Neural cell (in vitro differentiated cells): ENCODE measurements at regions not wholly inside any gene's neighbourhood (a gene's known extent, or its start where the extent isn't known, plus 50 kb on each side); places are given as distances from the start of the nearest gene placed in this dataset.

ENCODE experiments used
- H2AFZ ChIP-seq: fragments of 200-600, 300-800 bp; sonication (generic), shearing (Covaris generic); 2 replicates; pipeline ENCODE4 v1.6.0; 2014; ENCODE audit warnings: low read depth, mild to moderate bottlenecking, antibody characterized with exemption, low read length, moderate library complexity
- H3F3A ChIP-seq: fragments of 200-600 bp; shearing (Covaris generic); 2 replicates; pipeline ENCODE4 v1.6.1; 2016; ENCODE audit warnings: mild to moderate bottlenecking, moderate library complexity, mixed read lengths, antibody characterized with exemption, low read length; ENCODE audit not compliant: insufficient read depth, poor library complexity, severe bottlenecking
- H3K27ac ChIP-seq: fragments of 200-600, 300-800 bp; sonication (generic), shearing (Covaris generic); 2 replicates; pipeline ENCODE4 v1.5.1; 2014; ENCODE audit warnings: mild to moderate bottlenecking, low read length, moderate library complexity
- H3K27me3 ChIP-seq: fragments of 300-800, 200-600 bp; sonication (generic), shearing (Covaris generic); 2 replicates; pipeline ENCODE4 v1.6.0; 2014; ENCODE audit warnings: mild to moderate bottlenecking, low read depth, low read length, moderate library complexity; ENCODE audit not compliant: insufficient read depth
- H3K36me3 ChIP-seq: fragments of 300-800, 200-600 bp; sonication (generic), shearing (Covaris generic); 2 replicates; pipeline ENCODE4 v1.5.1; 2014; ENCODE audit warnings: mild to moderate bottlenecking, antibody characterized with exemption, low read length, moderate library complexity; ENCODE audit not compliant: insufficient read depth
- H3K4me2 ChIP-seq: fragments of 300-800, 200-600 bp; sonication (generic), shearing (Covaris generic); 2 replicates; pipeline ENCODE4 v1.6.0; 2014; ENCODE audit warnings: mild to moderate bottlenecking, low read length
- H3K4me3 ChIP-seq: fragments of 300-800, 200-600 bp; sonication (generic), shearing (Covaris generic); 2 replicates; pipeline ENCODE4 v1.5.1; 2014; ENCODE audit warnings: mild to moderate bottlenecking, low read length, moderate library complexity
- H3K79me2 ChIP-seq: fragments of 200-600 bp; shearing (Covaris generic); replicated peaks from 2 replicates; pipeline ENCODE4 v1.6.0; 2014; ENCODE audit warnings: mild to moderate bottlenecking, low read length, moderate library complexity; ENCODE audit not compliant: insufficient read depth
- H3K9ac ChIP-seq: fragments of 300-800, 200-600 bp; sonication (generic), shearing (Covaris generic); 2 replicates; pipeline ENCODE4 v1.6.1; 2016; ENCODE audit warnings: mild to moderate bottlenecking, low read length, mixed read lengths
- H3K9me2 ChIP-seq: fragments of 200-600 bp; shearing (Covaris generic); 2 replicates; pipeline ENCODE4 v1.6.1; 2016; ENCODE audit warnings: mild to moderate bottlenecking, low read length, mixed read lengths; ENCODE audit not compliant: insufficient read depth
- H3K9me3 ChIP-seq: fragments of 200-600, 300-800 bp; sonication (generic), shearing (Covaris generic); 2 replicates; pipeline ENCODE4 v1.6.1; 2016; ENCODE audit warnings: mild to moderate bottlenecking, mixed run types, low read length, moderate library complexity, mixed read lengths
- H4K20me1 ChIP-seq: fragments of 200-600 bp; shearing (Covaris generic); 2 replicates; pipeline ENCODE4 v1.6.1; 2016; ENCODE audit warnings: mild to moderate bottlenecking, mixed run types; ENCODE audit not compliant: insufficient read depth
- EP300 ChIP-seq: fragments of 450-650 bp; conservative IDR thresholded peaks from 2 replicates; pipeline ENCODE4 v1.6.1; 2014; ENCODE audit warnings: antibody characterized with exemption, mild to moderate bottlenecking, moderate library complexity; ENCODE audit not compliant: poor library complexity, severe bottlenecking
- EZH2 ChIP-seq: fragments of 200-600, 300-800 bp; shearing (Covaris generic), sonication (generic); IDR thresholded peaks from 2 replicates; pipeline ENCODE4 v1.6.1; 2014; ENCODE audit warnings: antibody characterized with exemption, low read length, borderline replicate concordance, mild to moderate bottlenecking; ENCODE audit not compliant: insufficient read depth, poor library complexity, severe bottlenecking
- MXI1 ChIP-seq: fragments of 450-650 bp; conservative IDR thresholded peaks from 2 replicates; pipeline ENCODE4 v1.6.1; 2014; ENCODE audit warnings: antibody characterized with exemption, mild to moderate bottlenecking; ENCODE audit not compliant: poor library complexity, severe bottlenecking
- POLR2AphosphoS5 ChIP-seq: IDR thresholded peaks from 2 replicates; pipeline ENCODE4 v1.6.1; 2012
- RAD21 ChIP-seq: fragments of 450-650 bp; conservative IDR thresholded peaks from 2 replicates; pipeline ENCODE4 v1.6.1; 2014; ENCODE audit warnings: antibody characterized with exemption, mild to moderate bottlenecking, moderate library complexity
- SMC3 ChIP-seq: fragments of 450-650 bp; conservative IDR thresholded peaks from 2 replicates; pipeline ENCODE4 v1.6.1; 2014; ENCODE audit warnings: antibody characterized with exemption, mild to moderate bottlenecking, moderate library complexity; ENCODE audit not compliant: poor library complexity
- TAF1 ChIP-seq: IDR thresholded peaks from 2 replicates; pipeline ENCODE4 v1.6.1; 2012; ENCODE audit warnings: low read depth
- TF ChIP-seq, protein P1 (sequence below): IDR thresholded peaks from 2 replicates; pipeline ENCODE4 v1.6.1; 2012; ENCODE audit warnings: borderline replicate concordance
- TF ChIP-seq, protein P2 (sequence below): fragments of 450-650 bp; IDR thresholded peaks from 2 replicates; pipeline ENCODE4 v1.5.1; 2014; ENCODE audit warnings: antibody characterized with exemption, mild to moderate bottlenecking, moderate library complexity; ENCODE audit not compliant: poor library complexity, severe bottlenecking

DNA sequence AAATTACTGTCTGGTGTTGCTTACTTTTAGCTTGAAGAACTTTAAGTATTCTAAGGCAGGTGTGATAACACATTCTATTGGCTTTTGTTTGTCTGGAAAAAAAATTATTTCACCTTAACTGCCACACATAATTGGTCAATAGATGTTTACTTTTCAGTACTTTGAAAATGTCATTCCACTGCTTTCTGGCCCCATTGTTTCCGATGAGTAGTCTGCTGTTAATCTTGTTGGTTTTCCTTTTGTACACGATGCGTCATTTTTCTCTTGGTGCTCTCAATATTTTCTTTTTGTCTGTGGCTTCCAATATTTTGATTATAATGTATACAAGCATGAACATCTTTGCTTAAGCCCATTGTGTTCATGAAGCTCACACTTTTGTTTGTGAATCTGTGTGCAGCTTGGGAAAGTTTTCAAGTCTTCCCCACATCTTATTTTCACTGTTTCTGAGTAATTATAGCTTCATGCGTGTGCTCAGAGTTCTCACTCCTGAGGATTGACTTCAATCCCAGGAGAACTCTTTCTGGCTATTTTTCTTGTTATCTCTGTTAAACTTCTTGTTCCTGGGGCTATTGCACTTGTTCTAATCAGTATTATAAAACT lies 664.7 kb downstream of the IGSF11 start:
- Histone ChIP-seq H3K36me3 (no peaks in the 10 kb centered on the region), H3K27me3 (no peaks in the 10 kb centered on the region), H2AFZ (no peak overlapping the region), H3F3A (no peaks in the 10 kb centered on the region), H3K9ac (no peak overlapping the region), H4K20me1 (no peaks in the 10 kb centered on the region), H3K79me2 (no peaks in the 10 kb centered on the region), H3K27ac (no peak overlapping the region), H3K9me2 (no peaks in the 10 kb centered on the region), H3K4me2 (no peak overlapping the region), H3K4me3 (no peak overlapping the region), H3K9me3 (no peaks in the 10 kb centered on the region)
- no peak for TF ChIP-seq EZH2
- TF ChIP-seq, protein P1, sequence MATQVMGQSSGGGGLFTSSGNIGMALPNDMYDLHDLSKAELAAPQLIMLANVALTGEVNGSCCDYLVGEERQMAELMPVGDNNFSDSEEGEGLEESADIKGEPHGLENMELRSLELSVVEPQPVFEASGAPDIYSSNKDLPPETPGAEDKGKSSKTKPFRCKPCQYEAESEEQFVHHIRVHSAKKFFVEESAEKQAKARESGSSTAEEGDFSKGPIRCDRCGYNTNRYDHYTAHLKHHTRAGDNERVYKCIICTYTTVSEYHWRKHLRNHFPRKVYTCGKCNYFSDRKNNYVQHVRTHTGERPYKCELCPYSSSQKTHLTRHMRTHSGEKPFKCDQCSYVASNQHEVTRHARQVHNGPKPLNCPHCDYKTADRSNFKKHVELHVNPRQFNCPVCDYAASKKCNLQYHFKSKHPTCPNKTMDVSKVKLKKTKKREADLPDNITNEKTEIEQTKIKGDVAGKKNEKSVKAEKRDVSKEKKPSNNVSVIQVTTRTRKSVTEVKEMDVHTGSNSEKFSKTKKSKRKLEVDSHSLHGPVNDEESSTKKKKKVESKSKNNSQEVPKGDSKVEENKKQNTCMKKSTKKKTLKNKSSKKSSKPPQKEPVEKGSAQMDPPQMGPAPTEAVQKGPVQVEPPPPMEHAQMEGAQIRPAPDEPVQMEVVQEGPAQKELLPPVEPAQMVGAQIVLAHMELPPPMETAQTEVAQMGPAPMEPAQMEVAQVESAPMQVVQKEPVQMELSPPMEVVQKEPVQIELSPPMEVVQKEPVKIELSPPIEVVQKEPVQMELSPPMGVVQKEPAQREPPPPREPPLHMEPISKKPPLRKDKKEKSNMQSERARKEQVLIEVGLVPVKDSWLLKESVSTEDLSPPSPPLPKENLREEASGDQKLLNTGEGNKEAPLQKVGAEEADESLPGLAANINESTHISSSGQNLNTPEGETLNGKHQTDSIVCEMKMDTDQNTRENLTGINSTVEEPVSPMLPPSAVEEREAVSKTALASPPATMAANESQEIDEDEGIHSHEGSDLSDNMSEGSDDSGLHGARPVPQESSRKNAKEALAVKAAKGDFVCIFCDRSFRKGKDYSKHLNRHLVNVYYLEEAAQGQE = no peak
- no peak for TF ChIP-seq RAD21
- TF ChIP-seq, protein P2, sequence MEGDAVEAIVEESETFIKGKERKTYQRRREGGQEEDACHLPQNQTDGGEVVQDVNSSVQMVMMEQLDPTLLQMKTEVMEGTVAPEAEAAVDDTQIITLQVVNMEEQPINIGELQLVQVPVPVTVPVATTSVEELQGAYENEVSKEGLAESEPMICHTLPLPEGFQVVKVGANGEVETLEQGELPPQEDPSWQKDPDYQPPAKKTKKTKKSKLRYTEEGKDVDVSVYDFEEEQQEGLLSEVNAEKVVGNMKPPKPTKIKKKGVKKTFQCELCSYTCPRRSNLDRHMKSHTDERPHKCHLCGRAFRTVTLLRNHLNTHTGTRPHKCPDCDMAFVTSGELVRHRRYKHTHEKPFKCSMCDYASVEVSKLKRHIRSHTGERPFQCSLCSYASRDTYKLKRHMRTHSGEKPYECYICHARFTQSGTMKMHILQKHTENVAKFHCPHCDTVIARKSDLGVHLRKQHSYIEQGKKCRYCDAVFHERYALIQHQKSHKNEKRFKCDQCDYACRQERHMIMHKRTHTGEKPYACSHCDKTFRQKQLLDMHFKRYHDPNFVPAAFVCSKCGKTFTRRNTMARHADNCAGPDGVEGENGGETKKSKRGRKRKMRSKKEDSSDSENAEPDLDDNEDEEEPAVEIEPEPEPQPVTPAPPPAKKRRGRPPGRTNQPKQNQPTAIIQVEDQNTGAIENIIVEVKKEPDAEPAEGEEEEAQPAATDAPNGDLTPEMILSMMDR = no peak
- TF ChIP-seq MXI1 = no peak
- TF ChIP-seq TAF1 = no peak
- no peak for TF ChIP-seq EP300
- TF ChIP-seq SMC3 = no peak
- no peak for TF ChIP-seq POLR2AphosphoS5

DNA sequence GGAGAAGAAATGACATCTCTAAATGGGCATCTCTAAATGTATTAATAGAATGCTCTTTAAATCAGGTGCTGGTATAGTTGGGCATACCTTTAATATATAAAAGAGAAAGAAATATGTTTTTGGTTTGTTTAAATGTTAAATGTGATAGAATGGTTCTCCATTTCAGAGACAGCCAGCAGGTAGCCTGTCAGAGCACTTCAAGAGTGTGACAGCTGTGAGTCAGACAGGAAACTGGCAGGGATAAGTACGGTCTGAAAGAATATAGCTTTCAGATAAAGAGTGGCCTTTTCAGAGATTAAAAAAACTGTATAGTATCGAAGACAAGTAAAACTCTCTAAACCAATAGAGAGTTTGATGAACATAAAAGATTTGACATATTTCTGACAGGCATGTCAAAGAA lies 654.1 kb downstream of the IGSF11 start:
- TF ChIP-seq EP300 (peak; percentile 97), EZH2 (no peak), POLR2AphosphoS5 (peak; percentile 77)
- peak overlapping the region; percentile 9 for H3K4me3 ChIP-seq
- peak overlapping the region; percentile 6 for H3K4me2 ChIP-seq
- no peaks in the 10 kb centered on the region for H3K27me3 ChIP-seq
- H3K79me2 ChIP-seq = no peaks in the 10 kb centered on the region
- no peaks in the 10 kb centered on the region for H3K9me2 ChIP-seq
- no peaks in the 10 kb centered on the region for H4K20me1 ChIP-seq
- H3K9ac ChIP-seq = no peak overlapping the region
- H3K27ac ChIP-seq = peak overlapping the region; percentile 65
- H3F3A ChIP-seq = peaks cover 4% of the 10 kb centered on the region
- no peak overlapping the region for H2AFZ ChIP-seq
- no peaks in the 10 kb centered on the region for H3K9me3 ChIP-seq
- no peaks in the 10 kb centered on the region for H3K36me3 ChIP-seq
